K562 (cell line): ENCODE measurements at regions not wholly inside any gene's neighbourhood (a gene's known extent, or its start where the extent isn't known, plus 50 kb on each side); places are given as distances from the start of the nearest gene placed in this dataset.

Source experiments
- ATAC-seq: fragments of 200-7000 bp; cut with Tn5 transposase; 3 replicates; pipeline ENCODE4 v1.9.1; 2020; ENCODE audit warnings: moderate library complexity
- BruUV-seq: library from RNA; stranded (reverse); fragments of 400-500 nt; replicated peaks from 2 replicates; lab custom pipeline; 2021; lab: Mats Ljungman, UMichigan
- CTCF ChIA-PET: fragments of 300-600 bp; formaldehyde crosslinking; extraction: SDS; loops from one replicate; lab custom pipeline; 2021; ENCODE audit warnings: low intra/inter-chr PET ratio; lab: Yijun Ruan, JAX
- POLR2A ChIA-PET: fragments of 300-600, 350-650 bp; sonication (Branson Sonifier 250); formaldehyde crosslinking; extraction: SDS; loops from one replicate; lab custom pipeline; 2021; ENCODE audit warnings: antibody characterized with exemption, inconsistent platforms; lab: Yijun Ruan, JAX
- DNase-seq, 4 experiments: peaks; one replicate each; pipeline versions ENCODE4 v3.0.0 to v3.0.0-alpha.2; 2011 to 2018; ENCODE audit warnings: low spot score in 3 of 4, mixed read lengths in 3 of 4; ENCODE audit errors: extremely low read depth in 1 of 4
- FAIRE-seq: peaks from 2 replicates; lab custom pipeline; 2011; peaks lifted over from hg19 to GRCh38; lab: Jason Lieb, UNC
- H2AFZ ChIP-seq: 2 replicates; pipeline ENCODE4 v1.6.0; 2011; ENCODE audit warnings: low read depth, low read length, control low read depth, inconsistent platforms
- H3K27ac ChIP-seq: fragments of 200-600 bp; 3 replicates; pipeline ENCODE4 v1.8.0; 2011; ENCODE audit warnings: low read depth, mild to moderate bottlenecking, control low read depth, inconsistent platforms, low read length, moderate library complexity, mixed read lengths; ENCODE audit errors: extremely low read depth
- H3K27me3 ChIP-seq, 2 experiments: fragments of 300-600 bp in 1 of 2; 2 replicates in 1 of 2; 3 replicates in 1 of 2; pipeline versions ENCODE4 v1.6.0 to v1.8.0; 2011; ENCODE audit warnings: inconsistent platforms in 2 of 2, low read length in 2 of 2, mild to moderate bottlenecking in 1 of 2, mixed read lengths in 1 of 2, moderate library complexity in 1 of 2; ENCODE audit not compliant: control insufficient read depth in 2 of 2, insufficient read depth in 2 of 2
- H3K36me3 ChIP-seq: fragments of 300-600 bp; 3 replicates; pipeline ENCODE4 v1.8.0; 2011; ENCODE audit warnings: mild to moderate bottlenecking, low read length, inconsistent platforms; ENCODE audit not compliant: control insufficient read depth, insufficient read depth
- H3K4me1 ChIP-seq, 2 experiments: fragments of 200-600 bp in 1 of 2; replicated peaks in 1 of 2; 2 replicates in 1 of 2; 3 replicates in 1 of 2; pipeline versions ENCODE4 v1.5.1 to v1.8.0; 2011; ENCODE audit warnings: inconsistent platforms in 2 of 2, low read length in 2 of 2, mild to moderate bottlenecking in 1 of 2, mixed read lengths in 1 of 2, moderate library complexity in 1 of 2; ENCODE audit not compliant: control insufficient read depth in 2 of 2, insufficient read depth in 2 of 2
- H3K4me2 ChIP-seq: 2 replicates; pipeline ENCODE4 v1.6.1; 2011; ENCODE audit warnings: low read length, control low read depth, inconsistent platforms, mixed read lengths; ENCODE audit not compliant: insufficient read depth
- H3K4me3 ChIP-seq: fragments of 200-600 bp; sonication (generic), shearing (Covaris generic); 2 replicates; pipeline ENCODE4 v1.5.1; 2016; ENCODE audit warnings: control low read depth, inconsistent platforms
- H3K79me2 ChIP-seq: fragments of 200-600 bp; 3 replicates; pipeline ENCODE4 v1.8.0; 2011; ENCODE audit warnings: low read length, inconsistent platforms; ENCODE audit not compliant: control insufficient read depth, insufficient read depth
- H3K9ac ChIP-seq, 2 experiments: 2 replicates each; pipeline versions ENCODE4 v1.6.0 to v1.6.1; 2011; ENCODE audit warnings: low read depth in 2 of 2, low read length in 2 of 2, control low read depth in 1 of 2, inconsistent platforms in 1 of 2, mild to moderate bottlenecking in 1 of 2, mixed read lengths in 1 of 2; ENCODE audit not compliant: insufficient read depth in 1 of 2
- H3K9me1 ChIP-seq: one replicate; pipeline ENCODE4 v1.6.0; 2011; ENCODE audit warnings: inconsistent platforms, mild to moderate bottlenecking, low read length, moderate library complexity; ENCODE audit not compliant: control insufficient read depth, insufficient read depth
- H3K9me3 ChIP-seq: replicated peaks from 2 replicates; pipeline ENCODE4 v1.5.1; 2011; ENCODE audit warnings: low read depth, low read length, inconsistent platforms; ENCODE audit not compliant: control insufficient read depth, insufficient read depth
- H4K20me1 ChIP-seq: replicated peaks from 2 replicates; pipeline ENCODE4 v1.6.1; 2011; ENCODE audit warnings: low read length, inconsistent platforms, mixed read lengths; ENCODE audit not compliant: control insufficient read depth, insufficient read depth
- ATF4 ChIP-seq: fragments of 450-650 bp; formaldehyde crosslinking; IDR thresholded peaks from 2 replicates; pipeline ENCODE4 v1.4.0; 2022; ENCODE audit warnings: mild to moderate bottlenecking, moderate library complexity
- CHCHD3 ChIP-seq: fragments of 250-450 bp; sonication (Bioruptor Pico); IDR thresholded peaks from 2 replicates; pipeline ENCODE4 v2.1.2; 2022; ENCODE audit warnings: mild to moderate bottlenecking
- CTCF ChIP-seq, 3 experiments: IDR thresholded peaks in 2 of 3; conservative IDR thresholded peaks in 1 of 3; 2 replicates each; pipeline ENCODE4 v1.5.1; 2011 to 2012; ENCODE audit warnings: low read length in 3 of 3, mild to moderate bottlenecking in 3 of 3, control low read depth in 2 of 3, improper control_type of control experiment in 1 of 3, inconsistent platforms in 1 of 3, low read depth in 1 of 3, mixed read lengths in 1 of 3, moderate library complexity in 1 of 3; ENCODE audit not compliant: insufficient read depth in 2 of 3
- E2F4 ChIP-seq: sonication (generic); formaldehyde crosslinking; IDR thresholded peaks from 2 replicates; pipeline ENCODE4 v1.8.0; 2022; ENCODE audit warnings: mild to moderate bottlenecking, low read depth, missing genetic modification reagents
- MITF ChIP-seq: IDR thresholded peaks from 2 replicates; pipeline ENCODE4 v1.6.1; 2014; ENCODE audit warnings: antibody characterized with exemption
- NR2C2 ChIP-seq, 2 experiments: fragments of 200-800 bp in 1 of 2; sonication (Bioruptor generic) in 1 of 2; sonication (generic) in 1 of 2; formaldehyde crosslinking in 1 of 2; IDR thresholded peaks; 2 replicates each; pipeline versions ENCODE4 v1.6.1 to v1.8.0; 2016 to 2022; ENCODE audit warnings: mild to moderate bottlenecking in 1 of 2, missing compliant biosample characterization in 1 of 2, missing genetic modification characterization in 1 of 2, missing genetic modification reagents in 1 of 2
- RREB1 ChIP-seq: fragments of 250-450 bp; sonication (Bioruptor Pico); IDR thresholded peaks from 2 replicates; pipeline ENCODE4 v1.4.0; 2020
- TAF1 ChIP-seq: IDR thresholded peaks from 2 replicates; pipeline ENCODE4 v1.6.1; 2011; ENCODE audit warnings: mild to moderate bottlenecking, low read length, moderate library complexity; ENCODE audit not compliant: insufficient read depth, control insufficient read depth, severe bottlenecking; ENCODE audit errors: extremely low read depth
- ZNF174 ChIP-seq: fragments of 250-450 bp; sonication (Bioruptor Pico); IDR thresholded peaks from 2 replicates; pipeline ENCODE4 v1.4.0; 2020; ENCODE audit warnings: mild to moderate bottlenecking
- ZNF354B ChIP-seq: fragments of 250-450 bp; sonication (Bioruptor Pico); IDR thresholded peaks from 2 replicates; pipeline ENCODE4 v1.4.0; 2020
- ZSCAN32 ChIP-seq: fragments of 450-650 bp; formaldehyde crosslinking; IDR thresholded peaks from 2 replicates; pipeline ENCODE4 v1.4.0; 2020; ENCODE audit warnings: mild to moderate bottlenecking, moderate library complexity
- WGBS: fragments of 100-300 bp; shearing (Covaris generic); methylation state at CpG from one replicate; pipeline ENCODE4 v1.1.6; 2016; ENCODE audit warnings: low coverage, mixed read lengths; ENCODE audit not compliant: insufficient coverage; ENCODE audit errors: missing lambda C conversion rate; 5-methylcytosine and 5-hydroxymethylcytosine counted together
- in situ Hi-C: fragments of 300-500 bp; cut with MboI; formaldehyde crosslinking; loops from 4 replicates; pipeline ENCODE4 v1.15.0; 2018; ENCODE audit warnings: inconsistent platforms, mixed read lengths
- intact Hi-C: fragments of 100-400 bp; cut with micrococcal nuclease; formaldehyde crosslinking; loops from 2 replicates; pipeline ENCODE4 v1.14.2; 2022

GRCh38 chr17:72455562-72455961 is 334.7 kb downstream of the SOX9 start:
- ChIA-PET CTCF (no interaction called here), POLR2A (no interaction called here)
- 1% methylated on average over 8 of the region's 8 CpGs for WGBS
- H3K36me3 ChIP-seq = no peaks in the 10 kb centered on the region
- H2AFZ ChIP-seq = no peak overlapping the region
- H3K9me3 ChIP-seq = no peaks in the 10 kb centered on the region
- H4K20me1 ChIP-seq = no peaks in the 10 kb centered on the region
- in situ Hi-C loops = no loop called here
- H3K27me3 ChIP-seq = peaks cover 0 to 12% of the 10 kb centered on the region in 2 experiments; a peak in 2 of 5 replicates
- DNase-seq (no peak), FAIRE-seq (no peak), ATAC-seq (no peak)
- BruUV-seq = no TSS peak
- intact Hi-C loops = no loop called here
- no peaks in the 10 kb centered on the region for H3K79me2 ChIP-seq
- no peaks in the 10 kb centered on the region for H3K9me1 ChIP-seq
- no peaks in the 10 kb centered on the region for H3K4me1 ChIP-seq
- H3K4me2 ChIP-seq = no peak overlapping the region
- no peak overlapping the region for H3K4me3 ChIP-seq
- no peak overlapping the region for H3K9ac ChIP-seq
- no peak overlapping the region for H3K27ac ChIP-seq
- no peak for TF ChIP-seq TAF1
- TF ChIP-seq MITF = no peak
- no peak for TF ChIP-seq ATF4 (CRISPR knock-in tag)
- TF ChIP-seq ZSCAN32 (CRISPR knock-in tag) = no peak
- no peak for TF ChIP-seq E2F4
- no peak for TF ChIP-seq CTCF (IDR thresholded peaks at IDR 0.05 in 2 of 3, conservative IDR thresholded peaks at IDR 0.05 in 1 of 3; ENCODE audit: insufficient read depth in 2 of 3, low read depth in 1 of 3, low read length in 3 of 3)
- no peak for TF ChIP-seq NR2C2 (CRISPR knock-in tag; IDR thresholded peaks at IDR 0.05)
- no peak for TF ChIP-seq NR2C2 (tag; IDR thresholded peaks at IDR 0.05)
- no peak for TF ChIP-seq ZNF354B (CRISPR knock-in tag)
- TF ChIP-seq RREB1 (CRISPR knock-in tag) = no peak
- TF ChIP-seq ZNF174 (CRISPR knock-in tag) = no peak
- no peak for TF ChIP-seq CHCHD3 (CRISPR knock-in tag)
